ENCODE measurements at regions not wholly inside any gene's neighbourhood (a gene's known extent, or its start where the extent isn't known, plus 50 kb on each side); places are given as distances from the start of the nearest gene placed in this dataset.
"Not testable (repeated sequence)": the region's sequence is repeated elsewhere in the genome, so short reads cannot be mapped to it uniquely, and the experiment has no call there.

DNA sequence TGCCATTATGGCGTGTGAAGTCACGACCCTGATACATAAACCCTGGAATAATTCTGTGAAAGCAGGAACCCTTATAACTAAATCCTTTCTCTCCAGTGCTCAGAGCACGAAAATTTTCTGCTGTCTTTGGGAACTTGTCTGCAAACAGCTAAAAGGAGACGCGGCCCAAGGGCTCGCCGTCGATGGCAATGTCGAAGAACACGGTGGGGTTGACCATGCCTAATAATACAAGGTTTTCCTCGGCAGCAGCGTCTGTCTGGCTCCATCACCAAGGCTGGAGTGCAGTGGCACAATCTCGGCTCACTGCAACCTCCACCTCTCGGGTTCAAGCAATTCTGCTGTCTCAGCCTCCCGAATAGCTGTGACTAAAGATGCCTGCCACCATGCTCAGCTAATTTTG lies 132.4 kb upstream of the KIF5B start:
- H3K36me3 ChIP-seq (ENCODE audit: control insufficient read depth in 1 of 2, insufficient read depth in 2 of 2, low read length in 2 of 2); H3K4me3 ChIP-seq (ENCODE audit: low read depth, low read length); H3K27ac ChIP-seq (ENCODE audit: low read depth, low read length); H3K9me3 ChIP-seq (ENCODE audit: insufficient read depth, low read depth, low read length); H3K27me3 ChIP-seq (ENCODE audit: insufficient read depth, low read length); H3K79me1 ChIP-seq (ENCODE audit: low read length); H3K4me1 ChIP-seq (ENCODE audit: control insufficient read depth in 1 of 2, insufficient read depth in 2 of 2, low read length in 2 of 2); H3K4ac ChIP-seq (ENCODE audit: low read depth, low read length); H3K79me2 ChIP-seq (ENCODE audit: control insufficient read depth, insufficient read depth, low read length, poor library complexity); H3K18ac ChIP-seq (ENCODE audit: low read length); H3K9ac ChIP-seq (ENCODE audit: low read length); DNase-seq; H3K4me2 ChIP-seq (ENCODE audit: low read length); H2BK5ac ChIP-seq (ENCODE audit: low read depth, low read length, poor library complexity); H3K14ac ChIP-seq (ENCODE audit: low read length); H4K12ac ChIP-seq (ENCODE audit: low read depth, low read length); H3K23ac ChIP-seq (ENCODE audit: low read length); H2AFZ ChIP-seq (ENCODE audit: insufficient read depth, low read length, poor library complexity): not testable (repeated sequence)
- peak overlapping the region; percentile 38 for H4K8ac ChIP-seq (ENCODE audit: low read depth, low read length)
- H2BK120ac ChIP-seq (ENCODE audit: insufficient read depth, low read length, poor library complexity), result peak overlapping the region; percentile 13
- peak overlapping the region; percentile 58 for H2BK12ac ChIP-seq (ENCODE audit: low read length)
- WGBS (ENCODE audit: extremely low coverage, insufficient coverage, insufficient read length), result no CpG with 5 or more reads among the region's 15 CpGs
- H2AK5ac ChIP-seq (ENCODE audit: low read length), result peak overlapping the region; percentile 79
- peak overlapping the region; percentile 14 for H4K91ac ChIP-seq (ENCODE audit: low read depth, low read length)

DNA sequence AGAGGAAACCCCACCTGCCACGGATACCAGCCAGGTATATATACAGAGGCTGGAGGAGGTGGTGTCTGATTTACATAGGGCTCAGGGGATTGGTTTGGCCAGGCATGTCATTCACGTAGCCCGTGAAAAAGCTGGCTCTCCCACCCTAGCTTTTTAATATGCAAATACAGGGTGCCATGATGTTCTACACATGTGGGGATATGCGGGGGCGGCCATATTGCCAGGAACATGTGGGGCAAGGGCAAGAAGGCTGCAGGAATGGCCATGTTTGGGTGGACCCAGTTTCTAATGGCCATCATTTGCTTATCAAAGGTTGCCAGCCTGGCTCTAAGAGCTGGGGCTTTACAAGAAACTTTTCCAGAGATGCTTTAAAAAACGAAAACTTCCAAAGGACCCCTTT lies 131.5 kb upstream of the KIF5B start:
- no peaks in the 10 kb centered on the region for H3K36me3 ChIP-seq (ENCODE audit: control insufficient read depth in 1 of 2, insufficient read depth in 2 of 2, low read length in 2 of 2)
- H3K79me2 ChIP-seq (ENCODE audit: control insufficient read depth, insufficient read depth, low read length, poor library complexity), result no peaks in the 10 kb centered on the region
- WGBS (ENCODE audit: extremely low coverage, insufficient coverage, insufficient read length), result no CpG with 5 or more reads among the region's 6 CpGs
- no peak overlapping the region for H4K12ac ChIP-seq (ENCODE audit: low read depth, low read length)
- no peaks in the 10 kb centered on the region for H3K27me3 ChIP-seq (ENCODE audit: insufficient read depth, low read length)
- no peak overlapping the region for H3K4me2 ChIP-seq (ENCODE audit: low read length)
- H2AFZ ChIP-seq (ENCODE audit: insufficient read depth, low read length, poor library complexity), result no peak overlapping the region
- H3K4me1 ChIP-seq (ENCODE audit: control insufficient read depth in 1 of 2, insufficient read depth in 2 of 2, low read length in 2 of 2), result peaks cover 0 to 2% of the 10 kb centered on the region in 2 experiments
- H2BK120ac ChIP-seq (ENCODE audit: insufficient read depth, low read length, poor library complexity), result no peak overlapping the region
- no peak overlapping the region for H3K23ac ChIP-seq (ENCODE audit: low read length)
- no peak overlapping the region for H3K27ac ChIP-seq (ENCODE audit: low read depth, low read length)
- H3K79me1 ChIP-seq (ENCODE audit: low read length), result no peaks in the 10 kb centered on the region
- no peak overlapping the region for H3K4me3 ChIP-seq (ENCODE audit: low read depth, low read length)
- no peak overlapping the region for H3K14ac ChIP-seq (ENCODE audit: low read length)
- no peak overlapping the region for H4K91ac ChIP-seq (ENCODE audit: low read depth, low read length)
- H3K9ac ChIP-seq (ENCODE audit: low read length), result no peak overlapping the region
- no peak overlapping the region for H2BK12ac ChIP-seq (ENCODE audit: low read length)
- H2BK5ac ChIP-seq (ENCODE audit: low read depth, low read length, poor library complexity), result no peak overlapping the region
- H3K4ac ChIP-seq (ENCODE audit: low read depth, low read length), result no peak overlapping the region
- no peak overlapping the region for H2AK5ac ChIP-seq (ENCODE audit: low read length)
- no peak overlapping the region for H4K8ac ChIP-seq (ENCODE audit: low read depth, low read length)
- no peak overlapping the region for H3K18ac ChIP-seq (ENCODE audit: low read length)
- DNase-seq, result no peak
- no peaks in the 10 kb centered on the region for H3K9me3 ChIP-seq (ENCODE audit: insufficient read depth, low read depth, low read length)

DNA sequence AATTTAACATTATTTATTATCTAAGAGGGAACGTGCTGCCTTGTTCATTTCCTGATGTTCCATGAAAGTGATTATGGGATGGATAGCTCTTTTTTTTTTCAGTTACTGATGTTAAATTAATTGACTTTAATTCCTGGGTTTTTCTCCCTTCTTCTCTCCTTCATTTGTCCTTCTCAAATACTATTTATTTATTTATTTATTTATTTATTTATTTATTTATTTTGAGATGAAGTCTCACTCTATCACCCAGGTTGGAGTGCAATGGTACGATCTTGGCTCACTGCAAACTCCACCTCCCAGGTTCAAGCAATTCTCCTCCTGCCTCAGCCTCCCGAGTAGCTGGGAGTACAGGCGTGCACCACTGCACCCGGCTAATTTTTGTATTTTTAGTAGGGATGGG lies 127.4 kb upstream of the KIF5B start:
- not testable (repeated sequence) for H3K18ac ChIP-seq (ENCODE audit: low read length); H3K23ac ChIP-seq (ENCODE audit: low read length); H3K4me3 ChIP-seq (ENCODE audit: low read depth, low read length); H3K79me2 ChIP-seq (ENCODE audit: control insufficient read depth, insufficient read depth, low read length, poor library complexity); H2BK12ac ChIP-seq (ENCODE audit: low read length); DNase-seq; H3K4ac ChIP-seq (ENCODE audit: low read depth, low read length); H3K36me3 ChIP-seq (ENCODE audit: control insufficient read depth in 1 of 2, insufficient read depth in 2 of 2, low read length in 2 of 2); H3K4me1 ChIP-seq (ENCODE audit: control insufficient read depth in 1 of 2, insufficient read depth in 2 of 2, low read length in 2 of 2); H4K12ac ChIP-seq (ENCODE audit: low read depth, low read length); H3K27me3 ChIP-seq (ENCODE audit: insufficient read depth, low read length); H2BK120ac ChIP-seq (ENCODE audit: insufficient read depth, low read length, poor library complexity); H3K14ac ChIP-seq (ENCODE audit: low read length); H4K8ac ChIP-seq (ENCODE audit: low read depth, low read length); H2AK5ac ChIP-seq (ENCODE audit: low read length); H3K9ac ChIP-seq (ENCODE audit: low read length); H3K4me2 ChIP-seq (ENCODE audit: low read length); H3K79me1 ChIP-seq (ENCODE audit: low read length); H3K27ac ChIP-seq (ENCODE audit: low read depth, low read length); H4K91ac ChIP-seq (ENCODE audit: low read depth, low read length); H3K9me3 ChIP-seq (ENCODE audit: insufficient read depth, low read depth, low read length); H2AFZ ChIP-seq (ENCODE audit: insufficient read depth, low read length, poor library complexity); H2BK5ac ChIP-seq (ENCODE audit: low read depth, low read length, poor library complexity)
- no CpG with 5 or more reads among the region's 5 CpGs for WGBS (ENCODE audit: extremely low coverage, insufficient coverage, insufficient read length)

DNA sequence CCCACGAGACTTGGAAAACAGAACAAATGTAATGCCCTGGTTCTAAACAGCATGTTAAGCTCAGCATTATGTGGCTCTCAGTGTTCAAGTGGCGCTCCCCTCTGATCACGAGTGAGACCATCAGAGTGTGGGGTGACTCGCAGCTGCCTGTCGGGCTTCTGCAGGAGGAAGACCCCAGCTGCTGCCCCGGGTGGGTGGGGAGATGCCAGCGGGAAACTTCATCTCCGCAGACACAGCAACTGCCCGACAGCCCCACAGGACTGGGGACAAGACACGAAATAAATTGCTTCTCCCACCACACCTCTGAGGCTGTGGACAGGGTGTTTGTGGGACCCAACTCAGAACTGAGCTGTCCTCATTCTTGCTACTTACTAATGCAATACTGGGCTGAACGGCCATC lies 126.3 kb upstream of the KIF5B start:
- H3K4me1 ChIP-seq (ENCODE audit: control insufficient read depth in 1 of 2, insufficient read depth in 2 of 2, low read length in 2 of 2), result peaks cover 0 to 4% of the 10 kb centered on the region in 2 experiments
- no peak overlapping the region for H2BK12ac ChIP-seq (ENCODE audit: low read length)
- no peak overlapping the region for H4K91ac ChIP-seq (ENCODE audit: low read depth, low read length)
- H2AK5ac ChIP-seq (ENCODE audit: low read length), result no peak overlapping the region
- H3K4me2 ChIP-seq (ENCODE audit: low read length), result no peak overlapping the region
- no peaks in the 10 kb centered on the region for H3K27me3 ChIP-seq (ENCODE audit: insufficient read depth, low read length)
- no peak overlapping the region for H3K27ac ChIP-seq (ENCODE audit: low read depth, low read length)
- no peak overlapping the region for H3K23ac ChIP-seq (ENCODE audit: low read length)
- no peaks in the 10 kb centered on the region for H3K9me3 ChIP-seq (ENCODE audit: insufficient read depth, low read depth, low read length)
- no peaks in the 10 kb centered on the region for H3K79me2 ChIP-seq (ENCODE audit: control insufficient read depth, insufficient read depth, low read length, poor library complexity)
- no peak overlapping the region for H2AFZ ChIP-seq (ENCODE audit: insufficient read depth, low read length, poor library complexity)
- H3K79me1 ChIP-seq (ENCODE audit: low read length), result no peaks in the 10 kb centered on the region
- peak overlapping the region; percentile 44 for H3K14ac ChIP-seq (ENCODE audit: low read length)
- no peak for DNase-seq
- H3K18ac ChIP-seq (ENCODE audit: low read length), result no peak overlapping the region
- H3K36me3 ChIP-seq (ENCODE audit: control insufficient read depth in 1 of 2, insufficient read depth in 2 of 2, low read length in 2 of 2), result no peaks in the 10 kb centered on the region
- H4K12ac ChIP-seq (ENCODE audit: low read depth, low read length), result no peak overlapping the region
- H4K8ac ChIP-seq (ENCODE audit: low read depth, low read length), result no peak overlapping the region
- WGBS (ENCODE audit: extremely low coverage, insufficient coverage, insufficient read length), result no CpG with 5 or more reads among the region's 11 CpGs
- no peak overlapping the region for H3K9ac ChIP-seq (ENCODE audit: low read length)
- H3K4ac ChIP-seq (ENCODE audit: low read depth, low read length), result no peak overlapping the region
- H2BK120ac ChIP-seq (ENCODE audit: insufficient read depth, low read length, poor library complexity), result no peak overlapping the region
- no peak overlapping the region for H2BK5ac ChIP-seq (ENCODE audit: low read depth, low read length, poor library complexity)
- H3K4me3 ChIP-seq (ENCODE audit: low read depth, low read length), result no peak overlapping the region
